ENCODE measurements at regions not wholly inside any gene's neighbourhood (a gene's known extent, or its start where the extent isn't known, plus 50 kb on each side); places are given as distances from the start of the nearest gene placed in this dataset.

DNA sequence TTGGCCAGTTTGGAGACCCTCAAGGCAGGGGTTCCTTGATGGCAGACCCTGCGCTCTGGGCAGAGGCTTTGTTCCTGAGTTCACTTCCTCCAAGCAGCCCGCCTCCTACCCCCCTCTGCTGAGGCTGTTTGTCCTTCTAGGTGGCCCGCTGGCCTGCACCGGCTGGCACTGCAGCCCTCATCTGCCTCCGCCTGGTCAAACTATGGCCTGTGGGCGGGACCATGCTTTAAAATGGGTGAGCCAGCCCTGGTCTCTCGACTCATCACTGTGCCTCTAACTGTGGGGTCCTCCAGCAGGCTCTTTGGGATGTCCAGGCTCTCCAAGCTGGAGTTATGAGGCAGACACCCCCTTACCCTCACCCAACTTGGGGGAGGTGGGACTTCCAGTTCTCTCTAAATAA lies 78.9 kb upstream of the SLC22A11 start:
- ChIA-PET POLR2A (ENCODE audit: unreplicated experiment) (no interaction called here), CTCF (no interaction called here)
- Histone ChIP-seq H3K4me3 (no peak overlapping the region), H3F3A (ENCODE audit: insufficient read depth, low read depth) (no peaks in the 10 kb centered on the region), H3K9me2 (ENCODE audit: insufficient read depth) (no peaks in the 10 kb centered on the region), H3K27ac (no peak overlapping the region), H3K36me3 (ENCODE audit: low read depth) (no peaks in the 10 kb centered on the region), H3K4me2 (no peak overlapping the region), H4K20me1 (ENCODE audit: insufficient read depth) (no peaks in the 10 kb centered on the region; the same call in 1 of the 2 replicates), H3K4me1 (replicated peaks; ENCODE audit: insufficient read depth) (no peaks in the 10 kb centered on the region), H3K27me3 (ENCODE audit: insufficient read depth, low read depth) (peaks cover 98% of the 10 kb centered on the region), H2AFZ (no peak overlapping the region), H3K9me3 (ENCODE audit: insufficient read depth, low read depth) (no peaks in the 10 kb centered on the region), H3K79me2 (ENCODE audit: low read depth) (no peaks in the 10 kb centered on the region)
- intact Hi-C loops (cut with micrococcal nuclease; ENCODE audit: unreplicated experiment), result no loop called here
- no peak for TF ChIP-seq EZH2 (IDR thresholded peaks at IDR 0.05; ENCODE audit: low read depth)
- TF ChIP-seq, protein P1, sequence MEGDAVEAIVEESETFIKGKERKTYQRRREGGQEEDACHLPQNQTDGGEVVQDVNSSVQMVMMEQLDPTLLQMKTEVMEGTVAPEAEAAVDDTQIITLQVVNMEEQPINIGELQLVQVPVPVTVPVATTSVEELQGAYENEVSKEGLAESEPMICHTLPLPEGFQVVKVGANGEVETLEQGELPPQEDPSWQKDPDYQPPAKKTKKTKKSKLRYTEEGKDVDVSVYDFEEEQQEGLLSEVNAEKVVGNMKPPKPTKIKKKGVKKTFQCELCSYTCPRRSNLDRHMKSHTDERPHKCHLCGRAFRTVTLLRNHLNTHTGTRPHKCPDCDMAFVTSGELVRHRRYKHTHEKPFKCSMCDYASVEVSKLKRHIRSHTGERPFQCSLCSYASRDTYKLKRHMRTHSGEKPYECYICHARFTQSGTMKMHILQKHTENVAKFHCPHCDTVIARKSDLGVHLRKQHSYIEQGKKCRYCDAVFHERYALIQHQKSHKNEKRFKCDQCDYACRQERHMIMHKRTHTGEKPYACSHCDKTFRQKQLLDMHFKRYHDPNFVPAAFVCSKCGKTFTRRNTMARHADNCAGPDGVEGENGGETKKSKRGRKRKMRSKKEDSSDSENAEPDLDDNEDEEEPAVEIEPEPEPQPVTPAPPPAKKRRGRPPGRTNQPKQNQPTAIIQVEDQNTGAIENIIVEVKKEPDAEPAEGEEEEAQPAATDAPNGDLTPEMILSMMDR (conservative IDR thresholded peaks at IDR 0.05), result no peak
- no TSS peak for BruUV-seq (replicated peaks)
- no peak for DNase-seq

DNA sequence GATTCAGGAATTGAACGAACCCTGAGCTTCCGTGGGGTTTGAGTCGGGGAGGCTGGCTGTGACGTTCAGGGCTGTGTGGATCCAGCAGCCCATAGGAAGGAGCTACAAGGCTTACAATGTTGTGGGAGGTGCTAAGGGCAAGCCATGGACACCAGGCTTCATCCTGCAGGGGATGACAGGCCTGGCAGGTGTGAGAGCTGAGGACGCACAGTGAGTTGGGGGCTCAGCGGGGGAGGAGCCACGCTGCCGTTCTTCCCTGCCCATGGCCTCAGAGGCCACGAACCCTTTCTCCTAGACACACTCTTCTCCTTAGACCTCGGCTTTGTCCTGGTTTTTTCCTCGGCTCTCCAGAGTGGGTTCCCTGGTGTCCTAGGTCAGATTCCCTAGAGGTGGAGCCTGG lies 78.1 kb upstream of the SLC22A11 start:
- Histone ChIP-seq H3K9me2 (ENCODE audit: insufficient read depth) (no peaks in the 10 kb centered on the region), H3K4me2 (no peak overlapping the region), H3K9me3 (ENCODE audit: insufficient read depth, low read depth) (no peaks in the 10 kb centered on the region), H3K36me3 (ENCODE audit: low read depth) (no peaks in the 10 kb centered on the region), H4K20me1 (ENCODE audit: insufficient read depth) (no peaks in the 10 kb centered on the region; the same call in 1 of the 2 replicates), H3K4me1 (replicated peaks; ENCODE audit: insufficient read depth) (no peaks in the 10 kb centered on the region), H3K27me3 (ENCODE audit: insufficient read depth, low read depth) (peaks cover 98% of the 10 kb centered on the region), H2AFZ (no peak overlapping the region), H3K4me3 (no peak overlapping the region), H3K27ac (no peak overlapping the region), H3K79me2 (ENCODE audit: low read depth) (no peaks in the 10 kb centered on the region), H3F3A (ENCODE audit: insufficient read depth, low read depth) (no peaks in the 10 kb centered on the region)
- BruUV-seq (replicated peaks), result no TSS peak
- ChIA-PET POLR2A (ENCODE audit: unreplicated experiment) (no interaction called here), CTCF (no interaction called here)
- no peak for DNase-seq
- TF ChIP-seq, protein P1 (conservative IDR thresholded peaks at IDR 0.05), result no peak
- TF ChIP-seq EZH2 (IDR thresholded peaks at IDR 0.05; ENCODE audit: low read depth), result no peak
- intact Hi-C loops (cut with micrococcal nuclease; ENCODE audit: unreplicated experiment), result no loop called here

DNA sequence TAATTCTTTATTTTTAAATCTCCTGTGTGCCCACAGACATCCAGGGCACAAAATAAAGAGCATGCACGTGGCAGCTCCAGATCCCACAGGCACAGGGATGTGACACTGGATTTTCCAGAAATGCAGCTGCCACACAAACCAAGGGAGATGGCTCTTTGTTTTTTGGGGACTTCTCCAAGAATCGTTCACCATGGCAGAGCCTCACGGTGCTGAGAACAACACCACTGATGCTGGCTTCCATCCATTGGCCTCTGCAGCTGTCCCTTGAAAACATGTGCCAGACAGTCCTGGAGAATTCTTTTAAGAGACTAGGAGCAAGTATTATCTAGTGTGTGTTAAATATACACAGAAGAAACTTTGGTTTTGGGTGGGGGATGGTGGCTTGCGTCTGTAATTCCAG lies 73.2 kb upstream of the SLC22A11 start:
- H3K27ac ChIP-seq, result no peak overlapping the region
- no peaks in the 10 kb centered on the region for H3K79me2 ChIP-seq (ENCODE audit: low read depth)
- H3F3A ChIP-seq (ENCODE audit: insufficient read depth, low read depth), result no peaks in the 10 kb centered on the region
- CTCF ChIA-PET, result interaction anchor here (0.7 kb wide), 1 partner anchor 165 kb away, joined by 6 read pairs; no protein-coding TSS in a partner anchor
- POLR2A ChIA-PET (ENCODE audit: unreplicated experiment), result no interaction called here
- no peak overlapping the region for H3K4me2 ChIP-seq
- BruUV-seq (replicated peaks), result no TSS peak
- no peaks in the 10 kb centered on the region for H4K20me1 ChIP-seq (ENCODE audit: insufficient read depth)
- TF ChIP-seq, protein P1 (conservative IDR thresholded peaks at IDR 0.05), result no peak
- peaks cover 97% of the 10 kb centered on the region for H3K27me3 ChIP-seq (ENCODE audit: insufficient read depth, low read depth)
- no peaks in the 10 kb centered on the region for H3K36me3 ChIP-seq (ENCODE audit: low read depth)
- no peak overlapping the region for H3K4me3 ChIP-seq
- no peak overlapping the region for H2AFZ ChIP-seq
- H3K9me2 ChIP-seq (ENCODE audit: insufficient read depth), result no peaks in the 10 kb centered on the region
- DNase-seq, result no peak
- H3K4me1 ChIP-seq (replicated peaks; ENCODE audit: insufficient read depth), result no peaks in the 10 kb centered on the region
- intact Hi-C loops (cut with micrococcal nuclease; ENCODE audit: unreplicated experiment), result no loop called here
- no peaks in the 10 kb centered on the region for H3K9me3 ChIP-seq (ENCODE audit: insufficient read depth, low read depth)

Measured in PC-9 (cell line).